Stimulated activated effector memory CD8-positive, alpha-beta T cell treated with anti-CD3 and anti-CD28 coated beads, Interleukin-12 subunit alpha, Interleukin-12 subunit beta, amount 100 ng/mL, for 72 hours (primary cell): ENCODE measurements at regions not wholly inside any gene's neighbourhood (a gene's known extent, or its start where the extent isn't known, plus 50 kb on each side); places are given as distances from the start of the nearest gene placed in this dataset.

Source experiments
- ATAC-seq: fragments of 150-1000 bp; cut with Tn5 transposase; 2 replicates; pipeline ENCODE4 v1.10.0; 2021
- DNase-seq, 2 donors: peaks; one replicate each; pipeline ENCODE4 v3.0.0; 2021 to 2022; ENCODE audit warnings: low spot score in 2 of 2
- H3K27ac Mint-ChIP-seq: one replicate; pipeline ENCODE4 v1.8.0; 2022; ENCODE audit warnings: mild to moderate bottlenecking, mixed read lengths
- H3K36me3 Mint-ChIP-seq: one replicate; pipeline ENCODE4 v1.8.0; 2022; ENCODE audit warnings: mild to moderate bottlenecking, mixed read lengths
- H3K4me1 Mint-ChIP-seq: one replicate; pipeline ENCODE4 v1.8.0; 2022; ENCODE audit warnings: mixed read lengths
- H3K4me3 Mint-ChIP-seq: one replicate; pipeline ENCODE4 v1.8.0; 2022; ENCODE audit warnings: mild to moderate bottlenecking, mixed read lengths
- H3K9me3 Mint-ChIP-seq: one replicate; pipeline ENCODE4 v1.8.0; 2022; ENCODE audit warnings: mixed read lengths

GRCh38 chr13:105432438-105432837 is 1103.0 kb downstream of the EFNB2 start:
- no peaks in the 10 kb centered on the region for H3K4me1 Mint-ChIP-seq
- H3K27ac Mint-ChIP-seq: no peak overlapping the region
- peaks cover 2% of the 10 kb centered on the region for H3K9me3 Mint-ChIP-seq
- DNase-seq (no peak), ATAC-seq (no peak)
- H3K4me3 Mint-ChIP-seq: no peak overlapping the region
- H3K36me3 Mint-ChIP-seq: no peaks in the 10 kb centered on the region

GRCh38 chr13:105428811-105429210 is 1106.7 kb downstream of the EFNB2 start:
- DNase-seq: no peak
- H3K4me1 Mint-ChIP-seq: no peaks in the 10 kb centered on the region
- no peaks in the 10 kb centered on the region for H3K36me3 Mint-ChIP-seq
- no peak for ATAC-seq
- H3K27ac Mint-ChIP-seq: no peak overlapping the region
- no peaks in the 10 kb centered on the region for H3K9me3 Mint-ChIP-seq
- H3K4me3 Mint-ChIP-seq: no peak overlapping the region

GRCh38 chr13:105426441-105426840 is 1109.0 kb downstream of the EFNB2 start:
- H3K36me3 Mint-ChIP-seq: no peaks in the 10 kb centered on the region
- no peaks in the 10 kb centered on the region for H3K9me3 Mint-ChIP-seq
- DNase-seq (no peak), ATAC-seq (no peak)
- no peak overlapping the region for H3K4me3 Mint-ChIP-seq
- H3K4me1 Mint-ChIP-seq: no peaks in the 10 kb centered on the region
- no peak overlapping the region for H3K27ac Mint-ChIP-seq

- ATAC-seq (no peak), DNase-seq (no peak)
- Mint-ChIP-seq H3K36me3 (no peaks in the 10 kb centered on the region), H3K4me1 (no peaks in the 10 kb centered on the region), H3K9me3 (peaks cover 9% of the 10 kb centered on the region), H3K4me3 (no peak overlapping the region), H3K27ac (no peak overlapping the region)
These were observed 1120.8 kb downstream of the EFNB2 start for GRCh38 chr13:105414639-105415038.

- peaks cover 2% of the 10 kb centered on the region for H3K9me3 Mint-ChIP-seq
These were observed 1123.3 kb downstream of the EFNB2 start for GRCh38 chr13:105412171-105412570.

GRCh38 chr13:105410602-105411001 is 1124.9 kb downstream of the EFNB2 start:
- Mint-ChIP-seq H3K36me3 (no peaks in the 10 kb centered on the region), H3K9me3 (peaks cover 2% of the 10 kb centered on the region), H3K4me1 (no peaks in the 10 kb centered on the region), H3K4me3 (no peak overlapping the region), H3K27ac (no peak overlapping the region)
- DNase-seq (peak; percentile 3 to 55), ATAC-seq (no peak)

More at GRCh38 chr13:105412171-105412570, 1123.3 kb downstream of the EFNB2 start:
- ATAC-seq (no peak), DNase-seq (no peak)
- Mint-ChIP-seq H3K4me1 (no peaks in the 10 kb centered on the region), H3K36me3 (no peaks in the 10 kb centered on the region), H3K27ac (no peak overlapping the region), H3K4me3 (no peak overlapping the region)

GRCh38 chr13:105406551-105406950 is 1128.9 kb downstream of the EFNB2 start:
- Mint-ChIP-seq H3K9me3 (peaks cover 2% of the 10 kb centered on the region), H3K36me3 (no peaks in the 10 kb centered on the region)
- no peak for DNase-seq

GRCh38 chr13:105403086-105403485 is 1132.4 kb downstream of the EFNB2 start:
- H3K27ac Mint-ChIP-seq: no peak overlapping the region

More at GRCh38 chr13:105406551-105406950, 1128.9 kb downstream of the EFNB2 start:
- H3K4me1 Mint-ChIP-seq: no peaks in the 10 kb centered on the region
- H3K27ac Mint-ChIP-seq: no peak overlapping the region
- no peak overlapping the region for H3K4me3 Mint-ChIP-seq
- no peak for ATAC-seq

GRCh38 chr13:105395041-105395440 is 1140.4 kb downstream of the EFNB2 start:
- peaks cover 2% of the 10 kb centered on the region for H3K9me3 Mint-ChIP-seq
- H3K36me3 Mint-ChIP-seq: no peaks in the 10 kb centered on the region
- H3K27ac Mint-ChIP-seq: no peak overlapping the region
- no peak for ATAC-seq
- H3K4me3 Mint-ChIP-seq: no peak overlapping the region
- no peaks in the 10 kb centered on the region for H3K4me1 Mint-ChIP-seq
- DNase-seq: no peak

More at GRCh38 chr13:105403086-105403485, 1132.4 kb downstream of the EFNB2 start:
- Mint-ChIP-seq H3K4me3 (no peak overlapping the region), H3K4me1 (no peaks in the 10 kb centered on the region), H3K36me3 (no peaks in the 10 kb centered on the region), H3K9me3 (peaks cover 2% of the 10 kb centered on the region)
- no peak for DNase-seq
- no peak for ATAC-seq

- Mint-ChIP-seq H3K9me3 (no peaks in the 10 kb centered on the region), H3K4me3 (no peak overlapping the region), H3K27ac (no peak overlapping the region), H3K36me3 (no peaks in the 10 kb centered on the region), H3K4me1 (no peaks in the 10 kb centered on the region)
- no peak for ATAC-seq
- DNase-seq: no peak
These were observed 1146.1 kb downstream of the EFNB2 start for GRCh38 chr13:105389373-105389772.

- DNase-seq: no peak
- Mint-ChIP-seq H3K36me3 (no peaks in the 10 kb centered on the region), H3K4me1 (no peaks in the 10 kb centered on the region), H3K4me3 (no peak overlapping the region), H3K9me3 (peaks cover 3% of the 10 kb centered on the region), H3K27ac (no peak overlapping the region)
- no peak for ATAC-seq
These were observed 1158.0 kb downstream of the EFNB2 start for GRCh38 chr13:105377452-105377851.

- peaks cover 7% of the 10 kb centered on the region for H3K9me3 Mint-ChIP-seq
- DNase-seq: no peak
- no peaks in the 10 kb centered on the region for H3K36me3 Mint-ChIP-seq
- H3K4me1 Mint-ChIP-seq: no peaks in the 10 kb centered on the region
- no peak overlapping the region for H3K27ac Mint-ChIP-seq
- no peak for ATAC-seq
- H3K4me3 Mint-ChIP-seq: no peak overlapping the region
These were observed 1165.3 kb downstream of the EFNB2 start for GRCh38 chr13:105370011-105370650.

- H3K36me3 Mint-ChIP-seq: no peaks in the 10 kb centered on the region
- H3K4me3 Mint-ChIP-seq: no peak overlapping the region
- no peaks in the 10 kb centered on the region for H3K4me1 Mint-ChIP-seq
- peaks cover 7% of the 10 kb centered on the region for H3K9me3 Mint-ChIP-seq
- DNase-seq (no peak), ATAC-seq (no peak)
- H3K27ac Mint-ChIP-seq: no peak overlapping the region
These were observed 1166.7 kb downstream of the EFNB2 start for GRCh38 chr13:105368781-105369180.

- Mint-ChIP-seq H3K27ac (no peak overlapping the region), H3K36me3 (no peaks in the 10 kb centered on the region), H3K4me3 (no peak overlapping the region), H3K4me1 (no peaks in the 10 kb centered on the region), H3K9me3 (no peaks in the 10 kb centered on the region)
- DNase-seq: no peak
- ATAC-seq: no peak
These were observed 1169.6 kb downstream of the EFNB2 start for GRCh38 chr13:105365831-105366230.

GRCh38 chr13:105365021-105365550 is 1170.4 kb downstream of the EFNB2 start:
- no peak overlapping the region for H3K4me3 Mint-ChIP-seq
- no peak overlapping the region for H3K27ac Mint-ChIP-seq
- H3K36me3 Mint-ChIP-seq: no peaks in the 10 kb centered on the region
- DNase-seq (no peak), ATAC-seq (no peak)
- no peaks in the 10 kb centered on the region for H3K4me1 Mint-ChIP-seq
- no peaks in the 10 kb centered on the region for H3K9me3 Mint-ChIP-seq

GRCh38 chr13:105364191-105364590 is 1171.3 kb downstream of the EFNB2 start:
- no peak overlapping the region for H3K4me3 Mint-ChIP-seq
- ATAC-seq (no peak), DNase-seq (no peak)
- no peaks in the 10 kb centered on the region for H3K36me3 Mint-ChIP-seq
- H3K9me3 Mint-ChIP-seq: peaks cover 4% of the 10 kb centered on the region
- H3K4me1 Mint-ChIP-seq: no peaks in the 10 kb centered on the region
- H3K27ac Mint-ChIP-seq: no peak overlapping the region
